Upper lobe of left lung (tissue), 4 donors: ENCODE measurements at regions not wholly inside any gene's neighbourhood (a gene's known extent, or its start where the extent isn't known, plus 50 kb on each side); places are given as distances from the start of the nearest gene placed in this dataset.

Experiments
- POLR2A ChIP-seq, 4 donors: fragments of 450-650 bp; IDR thresholded peaks; one replicate each; pipeline ENCODE4 v1.5.1; 2016 to 2017; ENCODE audit warnings: antibody characterized with exemption in 4 of 4, mild to moderate bottlenecking in 2 of 4
- TF ChIP-seq, protein P1 (sequence below), 6 experiments: fragments of 450-650 bp in 4 of 6; fragments of 200-600 bp in 2 of 6; sonication (generic) in 2 of 6; IDR thresholded peaks; one replicate each; pipeline ENCODE4 v1.5.1; 2016 to 2019; ENCODE audit warnings: antibody characterized with exemption in 6 of 6

DNA sequence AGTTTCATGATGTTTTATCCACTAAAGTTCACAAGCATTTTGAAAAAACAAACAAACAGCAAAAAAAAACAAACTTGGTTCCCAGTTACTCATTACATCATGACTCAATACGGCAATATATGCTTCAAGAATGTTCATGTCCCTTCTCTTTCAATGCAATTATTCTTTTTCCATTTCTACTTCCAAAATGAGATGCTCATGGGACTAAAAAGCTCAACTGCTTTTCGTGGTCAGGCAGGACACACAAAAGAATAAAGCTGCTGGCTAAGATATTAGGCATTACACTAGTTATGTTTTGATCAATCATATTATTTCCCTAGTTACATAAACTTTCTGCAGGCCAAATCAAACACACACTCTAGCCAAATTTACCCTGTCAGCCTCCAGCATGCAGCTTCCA, 301.3 kb downstream of the EPHA4 start:
- TF ChIP-seq, protein P1, sequence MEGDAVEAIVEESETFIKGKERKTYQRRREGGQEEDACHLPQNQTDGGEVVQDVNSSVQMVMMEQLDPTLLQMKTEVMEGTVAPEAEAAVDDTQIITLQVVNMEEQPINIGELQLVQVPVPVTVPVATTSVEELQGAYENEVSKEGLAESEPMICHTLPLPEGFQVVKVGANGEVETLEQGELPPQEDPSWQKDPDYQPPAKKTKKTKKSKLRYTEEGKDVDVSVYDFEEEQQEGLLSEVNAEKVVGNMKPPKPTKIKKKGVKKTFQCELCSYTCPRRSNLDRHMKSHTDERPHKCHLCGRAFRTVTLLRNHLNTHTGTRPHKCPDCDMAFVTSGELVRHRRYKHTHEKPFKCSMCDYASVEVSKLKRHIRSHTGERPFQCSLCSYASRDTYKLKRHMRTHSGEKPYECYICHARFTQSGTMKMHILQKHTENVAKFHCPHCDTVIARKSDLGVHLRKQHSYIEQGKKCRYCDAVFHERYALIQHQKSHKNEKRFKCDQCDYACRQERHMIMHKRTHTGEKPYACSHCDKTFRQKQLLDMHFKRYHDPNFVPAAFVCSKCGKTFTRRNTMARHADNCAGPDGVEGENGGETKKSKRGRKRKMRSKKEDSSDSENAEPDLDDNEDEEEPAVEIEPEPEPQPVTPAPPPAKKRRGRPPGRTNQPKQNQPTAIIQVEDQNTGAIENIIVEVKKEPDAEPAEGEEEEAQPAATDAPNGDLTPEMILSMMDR (IDR thresholded peaks at IDR 0.05) = no peak
- TF ChIP-seq POLR2A (IDR thresholded peaks at IDR 0.05) = no peak
